GM19372 (cell line): ENCODE measurements at regions not wholly inside any gene's neighbourhood (a gene's known extent, or its start where the extent isn't known, plus 50 kb on each side); places are given as distances from the start of the nearest gene placed in this dataset.

Source experiments
- ATAC-seq: cut with Tn5 transposase; IDR thresholded peaks from one replicate; pipeline ENCODE4 v1.9.1; 2021; ENCODE audit warnings: mild to moderate bottlenecking, low read depth, moderate library complexity; ENCODE audit not compliant: unreplicated experiment

GRCh38 chr1:219292341-219292740, 118.7 kb downstream of the LYPLAL1 start:
- ATAC-seq, result no peak

DNA sequence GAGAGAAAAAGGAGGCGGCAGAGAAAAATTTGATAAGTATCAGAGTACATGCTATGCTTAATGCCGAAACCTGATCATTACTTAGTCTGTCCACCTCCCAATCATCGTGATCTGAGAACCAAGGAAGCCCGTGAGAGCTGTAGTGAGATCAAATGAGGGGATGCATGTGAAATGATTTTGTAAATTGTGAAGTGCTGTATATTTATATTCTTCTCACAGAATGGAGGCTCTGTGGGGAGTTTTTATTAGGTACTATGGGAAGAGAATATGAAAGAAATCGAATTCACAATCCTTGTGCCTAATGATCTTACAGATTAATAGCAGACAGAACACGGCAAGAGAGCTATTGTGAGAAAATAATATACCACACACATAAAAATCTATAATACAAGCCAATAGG, 115.5 kb downstream of the LYPLAL1 start:
- ATAC-seq, result no peak

DNA sequence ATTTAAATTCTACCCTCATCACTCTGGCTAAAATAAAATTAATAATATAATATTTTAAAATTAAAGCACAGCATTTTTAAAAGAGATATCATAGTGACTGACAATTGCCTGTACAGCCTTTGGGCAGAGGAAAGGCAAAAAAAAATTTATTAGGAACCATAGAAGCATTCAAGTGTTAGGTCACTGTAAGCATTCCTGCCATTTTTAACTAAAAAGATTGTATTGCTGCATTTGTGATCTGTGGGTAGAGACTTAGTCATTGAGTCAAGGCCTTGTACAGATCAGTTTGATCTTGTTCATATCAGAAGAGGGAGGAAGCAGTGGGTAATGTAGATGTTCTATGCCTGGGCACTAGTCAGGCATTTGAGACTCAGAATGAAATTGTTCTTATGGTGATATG, 109.9 kb downstream of the LYPLAL1 start:
- no peak for ATAC-seq

DNA sequence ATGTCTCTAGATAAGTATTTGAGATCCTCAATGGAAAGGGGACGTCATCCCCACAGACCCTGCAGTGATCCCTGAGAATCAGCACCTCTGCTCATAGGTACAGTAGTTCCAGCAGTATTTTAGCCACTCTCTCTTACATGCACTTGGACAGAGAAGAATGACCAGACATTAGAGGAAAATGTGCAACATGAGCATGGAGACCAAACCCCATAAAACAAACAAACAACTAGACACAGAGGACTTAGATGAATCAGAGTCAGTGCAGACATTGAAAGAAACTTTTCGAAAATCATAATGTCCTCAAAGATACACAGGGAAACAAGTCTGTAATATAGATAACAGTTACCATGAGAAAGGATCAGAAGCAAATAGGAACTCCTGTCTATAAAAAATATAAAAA, 108.2 kb downstream of the LYPLAL1 start:
- ATAC-seq, result no peak

GRCh38 chr1:219279017-219279770, 105.5 kb downstream of the LYPLAL1 start:
- no peak for ATAC-seq

- ATAC-seq, result no peak
Measured at GRCh38 chr1:219278288-219278687, 104.6 kb downstream of the LYPLAL1 start.

GRCh38 chr1:219277304-219278105, 103.8 kb downstream of the LYPLAL1 start:
- no peak for ATAC-seq

DNA sequence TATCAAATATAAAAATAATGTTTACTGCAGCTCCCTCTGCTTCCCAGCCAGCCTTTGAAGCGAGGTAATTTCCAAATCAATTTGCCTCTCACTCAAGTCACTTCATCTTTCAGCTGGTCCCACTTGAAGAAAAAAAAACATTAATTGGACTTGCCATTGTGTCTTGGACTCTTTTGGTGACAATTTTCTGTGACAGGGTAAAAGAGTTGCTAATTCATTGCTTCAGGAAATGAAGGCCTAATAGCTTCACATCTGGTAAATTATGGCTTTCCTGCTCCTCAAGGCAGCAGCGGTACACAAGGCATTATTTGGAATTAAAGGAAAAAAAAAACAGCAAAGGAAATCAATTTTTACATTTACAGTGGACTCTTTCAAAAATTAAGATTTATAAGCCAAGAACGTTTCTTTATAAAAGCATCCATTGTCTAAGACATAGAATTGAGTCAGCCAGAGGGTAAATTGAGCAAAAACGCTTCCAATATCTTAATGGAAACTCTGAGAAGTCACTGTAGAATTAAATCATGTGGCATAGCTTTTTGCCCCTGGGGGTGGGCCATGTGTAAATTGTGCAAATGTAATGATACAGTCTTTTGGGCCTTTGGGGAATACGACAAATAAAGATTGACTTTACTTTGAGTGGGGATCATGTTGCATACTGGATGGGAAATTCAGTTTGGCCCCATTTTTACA, 102.5 kb downstream of the LYPLAL1 start:
- no peak for ATAC-seq

DNA sequence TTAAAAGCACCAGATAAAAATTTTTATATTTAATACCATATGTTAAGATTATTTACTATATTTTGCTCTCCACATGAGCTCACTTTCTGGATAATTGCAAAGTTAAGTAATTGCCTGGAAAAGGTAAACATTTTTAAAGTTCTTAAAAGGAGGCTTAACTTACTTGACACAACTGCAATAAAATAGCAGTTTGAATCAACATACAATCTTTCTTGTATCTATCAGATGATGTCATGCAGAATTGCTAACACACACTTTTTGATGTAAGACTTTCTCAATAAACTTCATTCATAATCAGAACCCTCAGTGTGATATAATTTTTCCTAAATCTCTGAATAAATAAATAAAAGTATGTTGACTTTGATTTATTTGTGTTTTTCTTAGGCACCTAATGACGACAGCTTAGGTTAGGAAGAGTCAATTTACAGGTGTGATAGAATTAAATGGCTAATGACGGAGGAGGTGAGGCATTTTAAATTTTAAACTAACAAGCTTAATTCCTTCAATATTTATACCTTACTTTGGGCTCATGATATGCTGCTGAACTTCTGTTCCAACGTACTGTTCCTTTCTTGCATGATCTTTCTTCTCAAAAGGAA, 99.5 kb downstream of the LYPLAL1 start:
- ATAC-seq, result no peak

DNA sequence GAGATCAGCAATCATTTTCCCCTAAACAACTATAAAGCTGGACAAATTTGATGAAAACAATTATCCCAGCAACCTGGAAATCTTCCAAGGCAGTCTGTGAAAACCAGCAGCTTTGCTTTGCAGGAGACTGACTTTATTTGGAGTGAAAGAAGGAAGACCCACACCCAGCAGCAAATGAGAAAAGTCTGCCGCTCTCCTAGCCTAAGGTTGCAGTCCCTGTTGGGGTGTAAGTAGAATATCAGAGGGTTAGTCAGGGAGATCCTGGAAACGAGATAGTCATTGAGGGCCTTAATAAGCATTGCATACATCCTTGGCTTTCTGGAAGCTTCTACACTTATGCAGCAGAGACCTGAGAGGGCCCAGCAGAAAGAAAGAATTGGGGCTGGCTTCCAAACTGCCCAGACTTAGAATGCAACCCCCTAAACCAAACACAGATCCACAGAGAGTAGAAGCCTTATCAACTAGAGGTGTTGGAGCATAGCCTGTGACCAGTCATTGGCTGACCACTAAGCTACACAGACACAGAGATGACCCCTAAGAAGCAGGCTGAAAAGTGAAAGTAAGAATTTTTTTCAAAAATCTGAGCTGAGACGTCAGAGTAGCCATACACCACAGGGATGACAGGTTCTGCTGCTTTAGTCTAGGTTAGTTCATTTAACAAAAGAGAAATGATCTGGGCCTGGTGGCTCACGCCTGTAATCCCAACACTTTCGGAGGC, 98.3 kb downstream of the LYPLAL1 start:
- no peak for ATAC-seq

DNA sequence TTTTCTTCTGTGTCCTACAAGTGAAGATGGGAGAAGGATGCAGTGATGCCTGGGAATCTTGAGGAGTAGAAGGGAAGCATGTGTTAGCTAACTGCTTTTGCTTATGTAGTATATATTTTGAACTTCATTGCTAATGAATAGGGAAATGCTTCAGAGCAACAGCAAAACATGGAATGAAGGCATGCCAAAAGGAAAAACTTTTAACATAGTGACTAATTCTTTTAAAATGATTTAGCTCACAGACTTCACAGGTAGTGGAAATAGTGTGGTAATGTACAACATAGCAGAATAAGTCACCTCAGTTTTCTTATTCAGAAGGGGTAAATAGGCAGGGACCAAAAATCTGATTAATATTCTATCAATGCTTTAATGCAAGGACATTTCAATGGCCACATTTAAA, 95.5 kb downstream of the LYPLAL1 start:
- no peak for ATAC-seq

DNA sequence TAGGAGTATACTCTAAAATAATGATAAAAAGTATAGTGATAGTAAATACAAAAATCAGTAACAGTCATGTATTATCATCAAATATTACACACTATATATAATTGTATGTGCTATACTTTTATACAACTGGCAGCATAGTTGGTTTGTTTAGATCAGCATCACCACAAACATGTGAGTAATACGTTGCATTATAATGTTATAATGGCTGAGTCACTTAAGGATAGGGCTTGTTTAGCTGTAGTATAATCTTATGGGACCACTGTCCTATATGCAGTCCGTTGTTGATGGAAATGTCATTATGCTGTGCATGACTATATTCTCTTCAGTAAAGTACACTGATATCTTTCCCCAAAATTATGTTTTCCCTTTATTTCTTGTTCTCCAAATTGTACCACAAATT, 92.8 kb downstream of the LYPLAL1 start:
- ATAC-seq, result no peak

DNA sequence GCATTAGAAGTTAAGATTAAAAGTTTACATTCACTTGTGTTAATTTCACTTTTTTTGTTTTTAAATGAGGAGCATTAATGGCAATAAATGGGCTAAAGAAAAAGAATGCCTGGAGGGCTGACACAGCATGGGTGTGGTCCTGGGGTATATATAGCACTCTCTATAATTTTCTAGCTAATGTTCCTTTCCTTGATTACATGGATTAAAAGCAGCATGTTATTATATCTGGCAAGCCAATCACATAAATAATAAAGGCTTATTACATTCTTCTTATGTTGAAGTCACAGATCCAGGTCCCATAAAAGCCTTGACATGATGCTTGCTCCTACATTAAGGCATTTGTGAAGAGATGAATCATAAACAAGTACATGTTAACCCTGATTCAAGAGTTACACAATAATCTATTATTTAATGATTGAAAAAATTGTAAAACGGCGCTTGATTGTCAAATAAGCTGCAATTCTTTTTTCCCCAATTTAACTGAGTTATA, 91.4 kb downstream of the LYPLAL1 start:
- ATAC-seq, result no peak

- no peak for ATAC-seq
Measured at GRCh38 chr1:219264561-219264960, 90.9 kb downstream of the LYPLAL1 start.
